IPS-20b (cell line): ENCODE measurements at regions not wholly inside any gene's neighbourhood (a gene's known extent, or its start where the extent isn't known, plus 50 kb on each side); places are given as distances from the start of the nearest gene placed in this dataset.
"Not testable (repeated sequence)": the region's sequence is repeated elsewhere in the genome, so short reads cannot be mapped to it uniquely, and the experiment has no call there.

Experiments
- H3K27ac ChIP-seq: one replicate; pipeline ENCODE4 v1.5.1; 2013; ENCODE audit warnings: low read length
- H3K27me3 ChIP-seq: 2 replicates; pipeline ENCODE4 v1.6.1; 2013; ENCODE audit warnings: mild to moderate bottlenecking, low read length, inconsistent platforms; ENCODE audit not compliant: insufficient read depth
- H3K36me3 ChIP-seq: 2 replicates; pipeline ENCODE4 v1.6.1; 2013; ENCODE audit warnings: low read depth, mild to moderate bottlenecking, inconsistent platforms, low read length, moderate library complexity; ENCODE audit not compliant: insufficient read depth
- H3K4me1 ChIP-seq: 2 replicates; pipeline ENCODE4 v1.6.1; 2013; ENCODE audit warnings: mild to moderate bottlenecking, control low read depth, inconsistent platforms, low read length, moderate library complexity; ENCODE audit not compliant: insufficient read depth
- H3K4me3 ChIP-seq: 2 replicates; pipeline ENCODE4 v1.5.1; 2013; ENCODE audit warnings: mild to moderate bottlenecking, low read length, inconsistent platforms
- H3K9ac ChIP-seq: 2 replicates; pipeline ENCODE4 v1.6.1; 2013; ENCODE audit warnings: low read depth, mild to moderate bottlenecking, inconsistent platforms, low read length, moderate library complexity
- H3K9me3 ChIP-seq: 2 replicates; pipeline ENCODE4 v1.6.1; 2013; ENCODE audit warnings: mild to moderate bottlenecking, low read depth, low read length, inconsistent platforms; ENCODE audit not compliant: insufficient read depth

DNA sequence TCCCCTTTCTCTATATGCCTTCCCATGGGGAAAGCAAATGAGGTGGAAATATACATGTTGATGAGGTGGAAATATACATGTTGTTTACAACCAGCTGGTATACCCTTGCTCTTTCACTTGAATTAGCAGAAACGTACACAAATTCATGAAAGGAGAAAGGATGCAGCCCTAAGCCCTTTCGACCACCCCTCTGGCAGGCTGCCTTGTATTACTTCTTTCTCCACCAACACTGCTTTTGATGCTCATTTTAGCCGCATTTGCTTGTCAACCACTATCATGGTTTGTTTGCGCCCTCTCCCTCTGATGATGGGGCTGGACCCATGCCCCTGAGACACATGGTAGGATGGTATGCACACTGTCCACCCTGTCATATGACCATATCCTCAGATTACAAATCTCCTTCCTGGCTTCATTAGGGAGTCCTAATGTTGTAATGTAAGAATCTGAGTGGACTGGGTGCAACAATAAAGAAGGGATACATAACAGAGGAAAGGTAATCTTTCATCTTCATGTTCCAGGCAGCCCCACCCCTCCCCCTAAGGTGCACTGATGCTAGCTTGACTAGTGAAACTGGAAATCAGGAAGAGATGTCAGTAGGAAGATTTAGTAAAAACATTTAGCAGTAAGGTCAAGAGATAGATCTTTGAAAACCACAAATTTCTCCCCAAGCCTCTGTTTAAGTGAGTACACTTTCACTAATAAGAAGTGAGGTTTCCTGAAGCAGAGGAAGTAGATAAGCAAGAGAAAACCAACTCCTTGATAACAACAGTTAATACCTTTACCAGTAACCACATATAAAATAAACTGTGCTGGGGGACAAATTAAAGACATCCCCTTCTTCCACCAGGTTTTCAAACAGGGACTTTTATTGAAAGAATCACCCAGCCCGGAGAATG lies 536.8 kb upstream of the NRP1 start:
- no peaks in the 10 kb centered on the region for H3K4me1 ChIP-seq
- no peak overlapping the region for H3K4me3 ChIP-seq
- no peak overlapping the region for H3K9ac ChIP-seq
- no peaks in the 10 kb centered on the region for H3K36me3 ChIP-seq
- no peaks in the 10 kb centered on the region for H3K9me3 ChIP-seq
- H3K27me3 ChIP-seq, result no peaks in the 10 kb centered on the region
- no peak overlapping the region for H3K27ac ChIP-seq

DNA sequence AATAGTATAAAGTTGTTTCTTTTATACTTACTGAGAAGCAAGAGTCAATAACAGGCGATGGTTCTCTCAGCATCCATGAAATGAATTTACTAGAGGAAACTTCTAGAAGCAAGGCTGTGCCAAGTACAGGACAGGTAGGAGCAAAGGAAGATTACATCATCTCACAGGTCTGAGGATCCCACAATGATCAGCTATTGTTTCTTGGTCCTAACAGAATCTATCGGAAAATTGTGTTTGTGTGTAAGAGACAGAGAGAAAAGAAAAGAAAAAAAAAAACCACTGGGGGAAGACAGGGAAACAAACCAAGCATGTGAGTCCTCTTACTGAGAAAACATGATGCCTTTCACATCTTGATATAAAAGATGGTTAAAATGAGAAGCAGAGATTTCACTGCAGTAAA lies 535.0 kb upstream of the NRP1 start:
- no peak overlapping the region for H3K4me3 ChIP-seq
- H3K9me3 ChIP-seq, result no peaks in the 10 kb centered on the region
- no peaks in the 10 kb centered on the region for H3K36me3 ChIP-seq
- no peaks in the 10 kb centered on the region for H3K27me3 ChIP-seq
- no peak overlapping the region for H3K9ac ChIP-seq
- no peaks in the 10 kb centered on the region for H3K4me1 ChIP-seq
- H3K27ac ChIP-seq, result no peak overlapping the region

DNA sequence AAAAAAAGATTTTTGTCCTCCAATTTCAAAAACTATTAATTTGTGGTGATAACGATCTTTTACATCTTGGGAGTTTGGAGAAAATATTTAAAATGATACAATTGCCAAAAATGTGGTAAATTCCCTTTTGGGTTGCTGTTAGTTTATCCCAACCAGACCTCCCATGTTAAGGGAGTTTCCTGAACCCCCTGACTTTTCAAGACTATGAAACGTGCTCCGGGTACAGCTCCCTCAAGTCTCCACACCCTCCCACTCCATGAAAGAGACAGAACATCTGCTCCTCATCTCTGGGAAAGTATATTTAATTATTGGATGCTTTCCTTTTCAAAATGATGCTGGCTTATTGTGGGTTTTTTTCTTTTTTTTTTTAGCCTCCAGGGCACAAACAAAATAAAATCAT lies 534.6 kb upstream of the NRP1 start:
- Histone ChIP-seq H3K4me3 (no peak overlapping the region), H3K27ac (no peak overlapping the region), H3K9ac (no peak overlapping the region), H3K36me3 (no peaks in the 10 kb centered on the region), H3K27me3 (no peaks in the 10 kb centered on the region), H3K9me3 (no peaks in the 10 kb centered on the region), H3K4me1 (no peaks in the 10 kb centered on the region)

DNA sequence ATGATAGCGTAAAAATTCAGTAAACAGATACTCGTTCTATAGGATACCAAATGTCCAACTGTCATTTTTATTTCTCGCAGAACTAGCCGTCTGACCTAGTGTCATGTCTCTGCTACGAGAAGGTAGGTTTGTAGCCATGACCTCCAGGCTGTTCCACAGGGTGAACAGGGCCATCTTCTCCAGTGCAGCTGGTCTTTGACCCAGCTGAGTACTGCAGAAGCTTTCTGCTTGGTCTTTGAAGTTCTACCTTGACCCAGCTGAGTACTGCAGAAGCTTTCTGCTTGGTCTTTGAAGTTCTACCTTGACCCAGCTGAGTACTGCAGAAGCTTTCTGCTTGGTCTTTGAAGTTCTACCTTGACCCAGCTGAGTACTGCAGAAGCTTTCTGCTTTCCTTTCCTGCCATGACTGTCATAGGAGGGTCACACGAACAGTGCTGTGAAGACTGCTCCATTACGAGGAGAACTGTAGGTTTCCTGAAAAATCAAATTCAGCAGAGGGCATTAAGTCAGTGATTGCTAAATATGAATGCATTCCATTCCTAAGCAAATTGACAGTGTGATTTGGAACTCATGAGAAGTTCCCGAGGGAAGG lies 532.8 kb upstream of the NRP1 start:
- not testable (repeated sequence) for H3K27me3 ChIP-seq, H3K4me3 ChIP-seq, H3K9me3 ChIP-seq, H3K9ac ChIP-seq, H3K36me3 ChIP-seq, H3K27ac ChIP-seq
- peaks cover 12% of the 10 kb centered on the region; the same call in 1 of the 2 replicates for H3K4me1 ChIP-seq

DNA sequence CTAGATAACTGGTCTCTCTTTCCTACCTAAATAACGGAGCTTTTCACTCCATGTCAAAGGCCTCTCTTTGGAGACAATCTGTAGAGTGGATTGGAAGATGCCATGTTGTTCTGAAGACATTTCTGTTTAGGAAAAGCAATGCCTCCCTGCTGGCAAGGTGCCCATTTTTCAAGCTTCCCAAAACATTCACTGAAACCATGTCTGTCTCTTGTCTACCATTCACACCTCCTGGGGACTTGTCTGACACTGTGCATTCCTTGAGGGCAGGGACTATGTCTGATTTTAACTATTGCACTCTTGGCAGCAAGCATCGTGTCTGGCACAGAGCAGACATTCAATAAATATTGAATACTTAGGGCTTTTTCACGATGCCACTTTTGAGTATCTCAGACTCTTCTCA lies 528.9 kb upstream of the NRP1 start:
- Histone ChIP-seq H3K4me1 (peaks cover 17% of the 10 kb centered on the region; the same call in 1 of the 2 replicates), H3K27ac (no peak overlapping the region), H3K9ac (no peak overlapping the region), H3K36me3 (no peaks in the 10 kb centered on the region), H3K4me3 (no peak overlapping the region), H3K27me3 (no peaks in the 10 kb centered on the region), H3K9me3 (no peaks in the 10 kb centered on the region)

DNA sequence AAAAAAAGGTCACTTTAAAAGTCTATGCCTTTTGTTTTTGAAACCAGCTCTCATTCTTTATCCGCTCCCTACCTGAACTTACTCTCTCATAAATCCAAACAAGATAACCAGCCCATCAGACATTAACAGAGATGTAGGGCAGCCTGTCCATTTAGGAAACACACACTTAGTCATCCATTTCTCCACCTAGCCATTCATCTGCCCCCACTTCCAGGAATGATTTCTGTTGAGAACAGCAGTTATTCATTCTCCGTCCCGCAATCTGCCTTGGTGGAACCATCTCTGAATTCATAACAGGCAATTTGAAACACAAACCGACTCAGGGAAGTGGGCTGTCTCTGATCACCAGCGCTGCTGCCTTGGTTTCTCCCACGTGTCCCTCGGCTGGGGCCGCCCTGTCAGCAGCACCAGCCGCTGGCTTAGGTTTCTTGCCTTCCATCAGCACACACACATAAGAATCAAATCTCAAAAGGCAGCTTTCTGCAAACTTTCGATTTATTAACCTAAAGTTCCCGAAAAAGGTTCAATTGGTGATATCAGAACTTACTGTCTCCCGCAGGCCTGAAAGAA lies 528.2 kb upstream of the NRP1 start:
- peaks cover 17% of the 10 kb centered on the region; the same call in 1 of the 2 replicates for H3K4me1 ChIP-seq
- no peaks in the 10 kb centered on the region for H3K27me3 ChIP-seq
- H3K9me3 ChIP-seq, result no peaks in the 10 kb centered on the region
- H3K27ac ChIP-seq, result no peak overlapping the region
- H3K9ac ChIP-seq, result no peak overlapping the region
- H3K4me3 ChIP-seq, result no peak overlapping the region
- H3K36me3 ChIP-seq, result no peaks in the 10 kb centered on the region

DNA sequence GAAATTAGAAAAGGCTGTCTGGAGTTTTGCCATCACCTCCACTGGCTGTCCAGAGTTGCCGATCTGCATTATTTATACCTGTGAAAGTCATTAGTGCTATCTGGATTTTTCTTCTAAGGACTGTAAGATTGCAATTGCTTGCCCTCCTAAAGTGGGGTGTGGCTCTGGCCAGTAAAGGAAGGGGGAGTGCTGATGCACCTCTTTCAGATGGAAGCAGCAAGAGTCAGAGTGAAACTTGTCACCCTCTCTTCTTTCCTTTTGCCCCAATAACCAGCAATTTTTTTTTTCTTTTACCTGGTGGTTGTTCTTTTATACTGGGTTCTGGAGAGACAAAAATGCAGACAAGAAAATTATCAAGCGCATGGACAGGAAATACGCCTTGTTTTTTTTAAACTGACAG lies 527.4 kb upstream of the NRP1 start:
- Histone ChIP-seq H3K9ac (no peak overlapping the region), H3K4me3 (no peak overlapping the region), H3K27me3 (no peaks in the 10 kb centered on the region), H3K9me3 (no peaks in the 10 kb centered on the region), H3K36me3 (no peaks in the 10 kb centered on the region), H3K27ac (no peak overlapping the region), H3K4me1 (peaks cover 17% of the 10 kb centered on the region; the same call in 1 of the 2 replicates)

DNA sequence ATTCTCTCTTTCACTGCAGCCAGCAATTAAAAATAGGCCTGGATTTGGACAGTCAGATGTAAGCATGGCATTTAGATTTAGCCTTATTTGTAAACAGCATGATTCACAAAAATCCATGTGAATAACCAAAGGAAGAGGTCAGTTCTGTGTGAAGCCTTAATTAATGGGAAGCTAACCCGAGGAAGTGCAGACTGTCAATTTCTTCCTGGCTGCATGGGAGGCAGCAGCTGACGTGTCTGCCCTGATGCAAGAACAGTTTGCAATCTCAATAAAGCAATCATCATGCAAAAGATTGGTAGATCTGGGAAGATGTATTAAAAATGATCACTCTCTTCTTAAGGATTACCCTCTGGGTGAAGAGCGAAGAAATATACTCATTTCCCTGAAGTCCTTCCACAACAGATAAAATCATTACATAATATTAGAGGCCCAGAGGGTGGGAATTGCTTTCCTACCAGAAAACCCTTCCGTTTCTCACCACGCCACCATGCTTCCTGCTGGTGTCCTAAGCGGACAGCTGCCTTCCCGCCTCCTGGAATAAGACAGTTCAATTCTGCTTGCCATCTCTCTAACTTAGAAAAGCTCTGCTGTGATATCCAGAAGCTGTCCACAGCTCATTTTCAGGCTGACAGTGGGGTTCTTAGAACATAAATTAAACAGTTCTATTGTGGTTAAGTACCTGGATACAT lies 526.7 kb upstream of the NRP1 start:
- H3K9ac ChIP-seq, result no peak overlapping the region
- no peak overlapping the region for H3K4me3 ChIP-seq
- H3K27me3 ChIP-seq, result no peaks in the 10 kb centered on the region
- no peaks in the 10 kb centered on the region for H3K36me3 ChIP-seq
- peaks cover 17% of the 10 kb centered on the region; the same call in 1 of the 2 replicates for H3K4me1 ChIP-seq
- H3K27ac ChIP-seq, result no peak overlapping the region
- H3K9me3 ChIP-seq, result no peaks in the 10 kb centered on the region

DNA sequence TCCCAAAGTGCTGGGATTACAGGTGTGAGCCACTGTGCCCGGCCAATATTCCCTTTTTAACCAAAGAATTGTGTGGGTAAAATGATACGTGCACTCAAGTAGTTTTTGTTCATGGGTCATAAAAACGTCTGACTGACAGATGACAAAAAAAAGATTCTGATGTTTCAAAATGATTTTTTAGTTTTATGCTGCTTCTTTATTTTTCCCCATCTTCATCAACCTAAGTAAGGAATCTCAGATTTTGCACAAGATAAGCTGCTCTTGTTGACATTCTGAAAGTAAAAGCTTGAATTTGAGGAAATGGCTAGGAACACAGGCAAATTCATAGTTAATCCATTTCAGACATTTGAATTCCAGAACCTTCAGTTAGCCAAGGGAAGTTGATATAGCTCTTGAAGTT lies 526.1 kb upstream of the NRP1 start:
- Histone ChIP-seq H3K4me3 (no peak overlapping the region), H3K9me3 (no peaks in the 10 kb centered on the region), H3K4me1 (peaks cover 17% of the 10 kb centered on the region; the same call in 1 of the 2 replicates), H3K36me3 (no peaks in the 10 kb centered on the region), H3K27ac (no peak overlapping the region), H3K27me3 (no peaks in the 10 kb centered on the region), H3K9ac (no peak overlapping the region)

DNA sequence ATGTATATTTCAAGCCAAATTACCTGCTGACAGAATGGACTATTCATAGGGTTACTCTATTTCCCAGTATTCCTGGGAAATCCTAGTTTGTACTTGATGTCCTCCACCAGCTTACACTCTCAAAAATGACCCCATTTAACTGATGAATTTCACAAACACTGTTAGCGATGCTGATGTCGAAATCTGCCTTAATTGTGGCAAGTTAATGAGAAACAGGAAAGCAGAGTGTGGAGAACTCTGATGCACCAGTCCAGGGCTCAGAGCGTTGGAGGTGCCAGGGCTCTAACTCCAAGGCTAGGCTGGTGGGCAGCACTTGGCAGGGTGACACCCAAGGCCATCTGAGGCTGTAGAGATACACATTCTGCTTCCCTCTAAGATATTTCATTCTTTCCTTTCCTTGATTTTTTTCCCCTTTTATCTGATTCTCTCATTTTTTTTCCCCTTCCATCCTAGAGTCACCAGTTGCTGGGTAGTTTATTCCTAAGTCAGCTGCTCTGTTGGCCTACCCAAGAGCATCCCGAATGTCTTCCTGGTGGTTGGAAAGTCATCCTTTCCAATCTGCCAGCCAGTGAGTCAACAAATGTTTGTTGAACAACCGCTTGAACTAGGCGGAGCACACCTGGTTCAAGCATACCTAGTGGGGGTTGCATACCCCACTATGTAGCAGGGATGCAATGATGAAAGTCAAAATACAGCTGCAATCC lies 525.0 kb upstream of the NRP1 start:
- Histone ChIP-seq H3K27ac (no peak overlapping the region), H3K4me3 (no peak overlapping the region), H3K36me3 (no peaks in the 10 kb centered on the region), H3K9me3 (no peaks in the 10 kb centered on the region), H3K27me3 (no peaks in the 10 kb centered on the region), H3K9ac (no peak overlapping the region), H3K4me1 (peaks cover 17% of the 10 kb centered on the region; the same call in 1 of the 2 replicates)

DNA sequence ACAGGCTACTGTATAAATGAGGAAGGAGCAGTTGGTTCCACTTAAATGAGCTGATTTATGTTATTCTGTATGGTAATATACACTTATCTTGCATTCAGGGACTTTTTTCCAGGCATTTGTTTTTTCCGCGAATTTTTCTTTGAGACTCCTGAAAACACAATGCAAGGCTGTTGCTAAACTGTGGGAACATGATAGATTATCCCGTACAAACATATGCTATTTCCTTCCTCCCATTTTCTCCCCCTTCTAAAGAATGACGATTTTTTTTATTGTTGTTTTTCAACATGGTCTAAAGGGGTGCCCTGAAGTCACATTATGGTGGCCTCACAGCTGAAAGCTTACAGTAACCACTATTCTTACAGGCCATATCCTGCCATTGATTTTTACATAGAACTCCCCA lies 523.9 kb upstream of the NRP1 start:
- Histone ChIP-seq H3K9me3 (peaks cover 9% of the 10 kb centered on the region), H3K27me3 (no peaks in the 10 kb centered on the region), H3K4me3 (no peak overlapping the region), H3K9ac (no peak overlapping the region), H3K27ac (no peak overlapping the region), H3K36me3 (no peaks in the 10 kb centered on the region), H3K4me1 (peaks cover 14% of the 10 kb centered on the region; the same call in 1 of the 2 replicates)
